OCI-LY1 (cell line): ENCODE measurements at regions not wholly inside any gene's neighbourhood (a gene's known extent, or its start where the extent isn't known, plus 50 kb on each side); places are given as distances from the start of the nearest gene placed in this dataset.

Source experiments
- H2AFZ ChIP-seq: fragments of 200-600 bp; sonication (generic), shearing (Covaris generic); 2 replicates; pipeline ENCODE4 v1.6.0; 2014; ENCODE audit warnings: antibody characterized with exemption, mild to moderate bottlenecking, low read length
- H3F3A ChIP-seq: fragments of 200-600 bp; sonication (generic), shearing (Covaris generic); 2 replicates; pipeline ENCODE4 v1.6.0; 2014; ENCODE audit warnings: mild to moderate bottlenecking, antibody characterized with exemption, low read length, moderate library complexity; ENCODE audit not compliant: insufficient read depth
- H3K27ac ChIP-seq: fragments of 200-600 bp; sonication (generic); 2 replicates; pipeline ENCODE4 v1.5.1; 2014; ENCODE audit warnings: low read length, mixed run types, mild to moderate bottlenecking, low read depth; ENCODE audit not compliant: poor library complexity, severe bottlenecking
- H3K27me3 ChIP-seq: fragments of 200-600 bp; sonication (generic); 2 replicates; pipeline ENCODE4 v1.6.0; 2014; ENCODE audit warnings: antibody characterized with exemption, mild to moderate bottlenecking, low read length, moderate library complexity; ENCODE audit not compliant: insufficient read depth
- H3K36me3 ChIP-seq: fragments of 200-600 bp; sonication (generic); 2 replicates; pipeline ENCODE4 v1.6.1; 2014; ENCODE audit warnings: mild to moderate bottlenecking, antibody characterized with exemption, low read length, moderate library complexity, mixed read lengths; ENCODE audit not compliant: insufficient read depth
- H3K4me1 ChIP-seq: fragments of 200-600 bp; sonication (generic); 2 replicates; pipeline ENCODE4 v1.5.1; 2014; ENCODE audit warnings: mild to moderate bottlenecking, low read length, moderate library complexity; ENCODE audit not compliant: insufficient read depth, severe bottlenecking
- H3K4me2 ChIP-seq: fragments of 200-600 bp; sonication (generic), shearing (Covaris generic); 2 replicates; pipeline ENCODE4 v1.6.1; 2014; ENCODE audit warnings: low read length
- H3K4me3 ChIP-seq: fragments of 200-600 bp; sonication (generic); 2 replicates; pipeline ENCODE4 v1.5.1; 2014; ENCODE audit warnings: low read length, low read depth, mild to moderate bottlenecking, mixed read lengths; ENCODE audit not compliant: poor library complexity, severe bottlenecking
- H3K79me2 ChIP-seq: fragments of 200-600 bp; shearing (Covaris generic); 2 replicates; pipeline ENCODE4 v1.6.1; 2016; ENCODE audit warnings: mixed run types, low read length, mixed read lengths; ENCODE audit not compliant: insufficient read depth
- H3K9ac ChIP-seq: fragments of 200-600 bp; sonication (generic), shearing (Covaris generic); 2 replicates; pipeline ENCODE4 v1.6.1; 2014; ENCODE audit warnings: mild to moderate bottlenecking, low read length, mixed read lengths
- H3K9me2 ChIP-seq: fragments of 200-600 bp; sonication (generic), shearing (Covaris generic); 2 replicates; pipeline ENCODE4 v1.6.1; 2014; ENCODE audit warnings: low read depth, mild to moderate bottlenecking, low read length, mixed read lengths
- H3K9me3 ChIP-seq: fragments of 200-600 bp; shearing (Covaris generic); 2 replicates; pipeline ENCODE4 v1.6.1; 2014; ENCODE audit warnings: low read length, mixed read lengths
- H4K20me1 ChIP-seq: fragments of 200-600 bp; sonication (generic), shearing (Covaris generic); 2 replicates; pipeline ENCODE4 v1.6.0; 2016; ENCODE audit warnings: mild to moderate bottlenecking, low read length; ENCODE audit not compliant: insufficient read depth
- EZH2 ChIP-seq: fragments of 200-600 bp; sonication (generic), shearing (Covaris generic); IDR thresholded peaks from 2 replicates; pipeline ENCODE4 v1.8.0; 2017; ENCODE audit warnings: borderline replicate concordance, mixed run types, mild to moderate bottlenecking, antibody characterized with exemption, low read length, moderate library complexity, mixed read lengths
- TF ChIP-seq, protein P1 (sequence below): fragments of 200-600 bp; sonication (generic), shearing (Covaris generic); IDR thresholded peaks from 2 replicates; pipeline ENCODE4 v1.5.1; 2017; ENCODE audit warnings: mild to moderate bottlenecking, antibody characterized with exemption, low read length, moderate library complexity, mixed read lengths

DNA sequence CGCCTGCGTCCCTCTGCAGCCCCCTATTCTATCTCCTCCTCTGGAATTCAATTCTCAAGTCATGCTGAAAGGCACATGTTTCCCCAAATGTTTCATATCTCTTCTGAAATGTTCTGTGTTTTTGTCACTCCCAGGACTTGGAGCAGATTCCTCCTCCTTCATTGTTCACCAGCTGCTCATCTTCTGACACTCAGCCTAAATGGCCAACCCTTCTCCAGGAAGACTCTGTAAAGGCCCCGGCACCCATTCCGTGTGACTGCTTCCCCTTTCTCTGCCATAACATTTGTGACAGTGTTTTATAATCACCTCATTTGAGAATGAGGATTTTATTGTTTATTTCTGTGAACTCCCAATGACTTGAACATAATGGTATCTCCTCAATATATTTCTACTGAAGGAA is 170.8 kb upstream of the ADAMTS16 start:
- Histone ChIP-seq H4K20me1 (no peaks in the 10 kb centered on the region), H3K9me2 (no peaks in the 10 kb centered on the region), H3K36me3 (no peaks in the 10 kb centered on the region), H3K4me3 (no peak overlapping the region), H3K4me1 (no peaks in the 10 kb centered on the region), H3K9me3 (no peaks in the 10 kb centered on the region), H3K27me3 (no peaks in the 10 kb centered on the region), H3K4me2 (no peak overlapping the region), H3F3A (no peaks in the 10 kb centered on the region), H3K27ac (no peak overlapping the region), H3K79me2 (no peaks in the 10 kb centered on the region), H3K9ac (no peak overlapping the region), H2AFZ (no peak overlapping the region)
- TF ChIP-seq EZH2, result no peak
- TF ChIP-seq, protein P1, sequence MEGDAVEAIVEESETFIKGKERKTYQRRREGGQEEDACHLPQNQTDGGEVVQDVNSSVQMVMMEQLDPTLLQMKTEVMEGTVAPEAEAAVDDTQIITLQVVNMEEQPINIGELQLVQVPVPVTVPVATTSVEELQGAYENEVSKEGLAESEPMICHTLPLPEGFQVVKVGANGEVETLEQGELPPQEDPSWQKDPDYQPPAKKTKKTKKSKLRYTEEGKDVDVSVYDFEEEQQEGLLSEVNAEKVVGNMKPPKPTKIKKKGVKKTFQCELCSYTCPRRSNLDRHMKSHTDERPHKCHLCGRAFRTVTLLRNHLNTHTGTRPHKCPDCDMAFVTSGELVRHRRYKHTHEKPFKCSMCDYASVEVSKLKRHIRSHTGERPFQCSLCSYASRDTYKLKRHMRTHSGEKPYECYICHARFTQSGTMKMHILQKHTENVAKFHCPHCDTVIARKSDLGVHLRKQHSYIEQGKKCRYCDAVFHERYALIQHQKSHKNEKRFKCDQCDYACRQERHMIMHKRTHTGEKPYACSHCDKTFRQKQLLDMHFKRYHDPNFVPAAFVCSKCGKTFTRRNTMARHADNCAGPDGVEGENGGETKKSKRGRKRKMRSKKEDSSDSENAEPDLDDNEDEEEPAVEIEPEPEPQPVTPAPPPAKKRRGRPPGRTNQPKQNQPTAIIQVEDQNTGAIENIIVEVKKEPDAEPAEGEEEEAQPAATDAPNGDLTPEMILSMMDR, result no peak

DNA sequence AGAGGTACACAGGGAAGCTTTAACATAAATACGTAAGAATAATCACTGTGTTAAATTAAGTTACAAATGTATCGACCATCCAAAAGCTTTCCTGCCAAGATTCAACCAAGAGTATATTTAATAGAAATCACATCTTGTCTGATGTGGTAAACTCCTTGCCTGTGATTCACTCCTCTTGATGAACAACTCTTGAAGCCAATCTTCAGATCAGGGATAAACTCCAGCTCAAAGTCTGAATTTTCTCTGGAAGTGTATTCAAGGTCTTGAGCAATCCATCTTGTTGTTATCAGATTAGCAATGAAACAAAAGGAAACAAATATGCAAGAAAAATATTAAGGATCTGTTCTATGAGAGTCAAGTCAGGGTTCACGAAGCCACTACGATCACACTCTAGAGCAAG is 170.0 kb upstream of the ADAMTS16 start:
- H3K4me1 ChIP-seq, result no peaks in the 10 kb centered on the region
- no peaks in the 10 kb centered on the region for H4K20me1 ChIP-seq
- no peak overlapping the region for H3K27ac ChIP-seq
- H3K27me3 ChIP-seq, result no peaks in the 10 kb centered on the region
- no peaks in the 10 kb centered on the region for H3K9me3 ChIP-seq
- H3K9ac ChIP-seq, result no peak overlapping the region
- no peak overlapping the region for H3K4me2 ChIP-seq
- H3K4me3 ChIP-seq, result no peak overlapping the region
- H3K9me2 ChIP-seq, result no peaks in the 10 kb centered on the region
- no peak overlapping the region for H2AFZ ChIP-seq
- H3K36me3 ChIP-seq, result no peaks in the 10 kb centered on the region
- H3K79me2 ChIP-seq, result no peaks in the 10 kb centered on the region
- TF ChIP-seq EZH2, result no peak
- TF ChIP-seq, protein P1, result no peak
- no peaks in the 10 kb centered on the region for H3F3A ChIP-seq

DNA sequence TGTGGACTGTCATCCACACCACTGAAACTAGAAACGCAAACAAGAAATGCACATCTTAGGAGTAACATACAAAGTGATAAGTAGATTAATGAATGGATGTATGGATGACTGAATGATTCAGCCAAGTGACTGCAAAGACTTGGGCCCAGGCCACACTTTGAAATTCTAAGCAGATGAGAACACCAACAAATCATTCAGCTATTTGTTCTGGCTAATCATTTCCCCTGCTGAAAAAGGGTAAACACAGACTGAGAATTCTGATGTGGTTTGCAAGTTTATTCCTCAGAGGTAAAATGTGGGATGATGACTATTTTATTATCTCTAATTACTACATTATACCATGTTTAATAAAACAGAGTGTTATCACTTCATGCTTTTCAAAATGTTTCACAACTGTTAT is 163.2 kb upstream of the ADAMTS16 start:
- H3K4me2 ChIP-seq, result no peak overlapping the region
- H4K20me1 ChIP-seq, result no peaks in the 10 kb centered on the region
- no peak overlapping the region for H3K27ac ChIP-seq
- no peaks in the 10 kb centered on the region for H3K9me2 ChIP-seq
- H2AFZ ChIP-seq, result no peak overlapping the region
- no peak for TF ChIP-seq EZH2
- TF ChIP-seq, protein P1, result no peak
- no peak overlapping the region for H3K9ac ChIP-seq
- H3K4me1 ChIP-seq, result no peaks in the 10 kb centered on the region
- no peak overlapping the region for H3K4me3 ChIP-seq
- no peaks in the 10 kb centered on the region for H3F3A ChIP-seq
- no peaks in the 10 kb centered on the region for H3K27me3 ChIP-seq
- no peaks in the 10 kb centered on the region for H3K9me3 ChIP-seq
- H3K36me3 ChIP-seq, result no peaks in the 10 kb centered on the region
- H3K79me2 ChIP-seq, result no peaks in the 10 kb centered on the region
